HG03135 (cell line): ENCODE measurements at regions not wholly inside any gene's neighbourhood (a gene's known extent, or its start where the extent isn't known, plus 50 kb on each side); places are given as distances from the start of the nearest gene placed in this dataset.

Experiments used
- ATAC-seq: cut with Tn5 transposase; IDR thresholded peaks from one replicate; pipeline ENCODE4 v1.9.1; 2021; ENCODE audit warnings: mild to moderate bottlenecking, moderate library complexity; ENCODE audit not compliant: unreplicated experiment

DNA sequence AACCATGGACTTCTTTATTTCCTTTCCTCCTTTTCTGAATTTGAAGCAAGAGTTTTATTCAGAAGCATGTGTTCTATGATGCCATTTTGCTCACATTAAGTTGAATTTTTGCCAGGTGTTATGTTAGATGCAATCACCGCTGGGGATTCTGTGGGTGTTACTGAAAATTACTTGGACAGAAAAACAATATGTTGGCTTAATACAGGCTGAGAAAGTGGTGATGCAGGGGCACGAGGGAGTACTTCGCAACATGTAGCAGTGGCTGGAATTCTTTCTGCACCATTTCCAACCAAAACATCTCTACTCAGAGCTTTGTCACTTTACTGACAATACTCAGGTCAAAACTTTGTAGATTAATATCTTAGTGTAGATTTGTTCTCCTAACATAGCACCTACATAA lies 109.2 kb upstream of the PCDH18 start:
- ATAC-seq: no peak

DNA sequence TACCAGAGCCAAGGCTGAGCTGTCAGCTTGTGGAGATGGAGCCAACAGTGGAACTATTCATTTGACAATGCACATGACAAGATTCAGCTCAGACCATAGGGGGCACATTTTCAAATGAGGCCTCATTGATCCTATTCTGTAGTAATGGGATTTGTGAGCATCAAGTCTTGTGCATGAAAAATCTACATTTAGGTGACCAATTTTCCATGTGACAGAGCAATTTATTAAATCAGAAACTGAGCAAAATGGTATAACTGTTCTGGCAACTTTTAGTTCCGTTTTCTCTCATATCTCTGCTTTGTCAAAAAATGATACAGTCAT lies 108.5 kb upstream of the PCDH18 start:
- no peak for ATAC-seq

DNA sequence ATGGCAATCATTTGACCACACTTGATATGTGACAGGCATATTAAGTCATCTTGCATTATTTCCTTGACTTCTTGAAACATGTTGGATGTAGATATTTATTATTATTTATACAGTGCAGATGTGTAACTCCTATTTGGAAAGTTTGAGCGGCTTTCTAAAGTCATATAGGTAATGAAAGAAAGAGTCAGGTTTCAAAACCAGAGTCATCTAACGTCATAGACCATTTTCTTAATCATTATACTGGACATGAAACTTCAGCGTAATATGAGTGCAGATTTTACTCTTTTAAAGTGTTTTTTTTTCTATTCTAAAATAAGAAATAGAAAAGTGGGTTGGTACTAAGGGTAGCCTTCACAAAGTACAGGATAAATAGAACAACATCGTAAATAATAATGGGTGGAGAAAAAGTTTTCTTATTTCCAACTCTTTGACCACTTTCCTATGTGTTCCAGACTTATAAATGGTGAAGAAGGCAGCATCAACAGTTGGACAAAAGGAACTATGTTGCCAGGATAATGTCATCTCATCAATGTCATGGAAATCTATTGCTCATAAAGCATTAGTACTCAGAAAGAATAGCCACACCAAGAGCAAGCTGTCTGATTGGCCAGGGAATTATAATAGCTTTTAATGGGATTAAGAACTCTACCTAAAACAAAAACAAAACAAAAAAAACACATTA lies 108.0 kb upstream of the PCDH18 start:
- ATAC-seq: no peak

DNA sequence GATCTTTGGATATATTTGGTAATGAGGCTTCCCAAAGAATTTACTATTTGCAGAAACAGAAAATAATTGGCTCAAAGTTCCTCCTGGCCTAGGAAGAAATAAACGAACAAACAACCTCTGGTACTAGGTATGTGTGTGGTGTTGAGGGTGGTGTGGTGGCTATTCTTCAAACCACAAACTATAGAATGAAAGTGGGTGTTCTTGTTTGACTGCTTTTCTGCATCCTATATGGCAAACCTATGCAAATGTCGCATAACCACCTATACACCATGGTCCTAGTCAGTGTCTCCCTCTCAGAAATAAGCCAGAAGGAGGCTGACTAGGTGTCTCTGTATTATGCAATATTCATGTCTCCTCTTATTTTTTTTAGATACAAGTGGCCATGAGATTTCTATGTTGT lies 106.6 kb upstream of the PCDH18 start:
- no peak for ATAC-seq

DNA sequence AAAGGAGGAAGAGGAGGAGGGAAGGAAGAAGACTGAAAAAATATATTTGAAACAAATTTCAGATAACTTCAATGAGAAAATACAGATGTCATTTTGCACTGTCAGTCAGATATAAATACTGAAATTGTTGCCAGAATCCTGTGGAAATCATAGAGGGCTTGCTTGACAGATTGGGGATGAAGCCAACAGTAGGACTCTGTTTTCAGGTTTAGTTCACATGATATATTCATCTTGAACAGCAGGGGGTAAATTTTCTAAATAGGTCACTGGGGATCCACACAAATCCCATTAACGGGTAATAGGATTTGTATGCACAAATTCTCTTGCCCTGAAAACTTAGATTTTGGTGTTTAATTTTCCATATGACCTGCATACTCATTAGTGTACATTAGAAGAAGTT lies 103.3 kb upstream of the PCDH18 start:
- no peak for ATAC-seq

DNA sequence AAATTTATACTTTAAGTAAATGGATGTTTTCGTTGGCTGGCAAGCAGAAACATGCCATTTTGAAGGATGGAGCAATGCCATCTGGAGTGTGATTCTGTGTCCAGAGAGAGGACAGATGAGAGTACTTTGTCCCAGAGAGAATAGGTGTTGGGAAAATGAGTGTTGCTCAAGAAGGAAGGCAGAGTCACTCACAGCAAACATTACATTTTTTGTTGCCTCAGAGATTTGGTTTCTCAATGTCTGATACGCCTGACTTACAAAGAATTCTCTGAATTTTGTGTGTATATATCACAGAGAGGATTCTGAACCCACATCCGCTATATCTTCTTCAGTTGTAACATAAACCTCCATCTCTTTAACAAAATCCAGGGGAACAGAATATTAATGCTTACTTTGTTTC lies 102.8 kb upstream of the PCDH18 start:
- no peak for ATAC-seq

DNA sequence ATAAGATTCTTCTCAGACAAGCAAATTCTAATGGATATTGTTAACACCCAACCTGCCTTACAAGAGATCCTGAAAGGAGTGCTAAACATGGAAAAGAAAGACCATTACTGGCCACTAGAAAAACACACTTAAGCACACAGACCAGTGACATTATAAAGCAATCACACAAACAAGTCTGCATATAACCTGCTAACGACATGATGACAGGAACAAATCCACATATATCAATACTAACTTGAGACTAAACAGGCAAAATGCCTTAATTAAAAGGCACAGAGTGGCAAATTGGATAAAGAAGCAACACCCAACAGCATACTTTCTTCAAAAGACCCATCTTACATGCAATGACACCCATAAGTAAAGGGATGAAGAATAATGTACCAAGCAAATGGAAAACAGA lies 100.5 kb upstream of the PCDH18 start:
- no peak for ATAC-seq

DNA sequence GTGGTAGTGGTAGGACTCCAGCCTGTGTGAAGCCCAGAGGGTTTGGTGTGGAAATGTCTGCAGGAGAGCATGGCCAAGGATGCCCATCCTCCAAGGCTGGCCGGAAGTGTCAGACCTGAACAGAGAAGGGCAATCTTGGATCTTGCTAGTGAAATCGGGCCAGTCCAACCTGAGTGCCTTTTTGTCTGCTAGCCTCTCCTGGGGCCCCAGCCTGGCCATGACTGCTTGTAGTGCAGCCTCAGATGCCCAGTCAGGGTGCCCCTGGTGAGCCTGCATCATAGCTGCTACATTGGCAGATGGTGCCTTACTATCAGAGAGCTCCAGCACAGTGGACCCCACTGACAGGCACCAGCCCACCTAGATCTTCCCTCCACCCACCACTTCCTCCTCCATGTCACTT lies 99.3 kb upstream of the PCDH18 start:
- no peak for ATAC-seq

DNA sequence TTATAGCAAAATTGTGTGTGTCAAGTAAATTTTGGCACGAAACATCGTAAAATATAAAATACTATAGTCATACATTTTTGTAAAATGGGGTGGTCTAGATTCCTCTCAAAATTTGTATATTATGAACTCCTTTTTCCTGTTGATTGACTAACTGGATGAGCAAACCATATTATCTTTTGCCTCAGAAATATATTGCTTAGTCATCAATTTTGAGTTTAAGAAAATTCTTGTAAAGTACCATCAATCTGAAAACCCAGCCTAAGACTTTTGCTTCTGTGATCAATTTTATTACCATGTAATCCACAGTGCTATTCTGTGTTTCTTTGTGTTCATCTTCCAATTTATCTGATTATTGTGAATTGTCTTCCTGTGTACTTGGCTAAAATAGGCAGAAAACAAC lies 98.0 kb upstream of the PCDH18 start:
- no peak for ATAC-seq

DNA sequence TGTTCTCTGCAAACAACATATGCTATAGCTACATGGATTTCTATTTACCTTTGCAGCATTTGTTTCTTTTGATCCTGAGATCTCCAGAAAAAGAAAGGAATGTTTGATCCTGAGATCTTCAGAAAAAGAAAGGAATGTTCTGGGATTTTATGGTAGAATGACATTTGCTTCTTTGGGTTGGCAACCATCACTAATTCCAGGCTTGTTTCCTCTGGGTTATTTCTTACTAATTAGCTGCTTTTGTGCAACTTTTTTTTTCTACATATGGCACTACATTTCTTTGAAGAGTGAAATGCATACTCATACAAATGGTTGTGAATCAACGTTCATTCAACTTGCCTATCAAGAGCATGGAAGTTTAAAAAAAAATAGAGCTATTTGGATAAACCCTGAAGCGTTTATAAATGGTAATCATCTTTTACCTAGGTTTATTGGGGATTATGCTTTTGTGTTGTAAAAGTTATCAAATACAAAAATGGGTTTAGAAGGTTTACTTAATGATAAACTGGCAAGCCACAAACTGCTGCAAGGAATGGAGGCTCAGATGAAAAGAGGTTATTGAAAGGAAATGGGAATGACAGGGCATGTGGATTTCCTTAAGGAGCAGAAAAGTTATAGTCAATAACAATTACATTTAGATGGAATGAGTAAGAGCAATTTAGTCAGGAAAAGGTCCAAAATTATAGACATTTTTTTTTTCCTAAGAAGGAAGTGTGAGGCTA lies 95.6 kb upstream of the PCDH18 start:
- ATAC-seq: no peak

DNA sequence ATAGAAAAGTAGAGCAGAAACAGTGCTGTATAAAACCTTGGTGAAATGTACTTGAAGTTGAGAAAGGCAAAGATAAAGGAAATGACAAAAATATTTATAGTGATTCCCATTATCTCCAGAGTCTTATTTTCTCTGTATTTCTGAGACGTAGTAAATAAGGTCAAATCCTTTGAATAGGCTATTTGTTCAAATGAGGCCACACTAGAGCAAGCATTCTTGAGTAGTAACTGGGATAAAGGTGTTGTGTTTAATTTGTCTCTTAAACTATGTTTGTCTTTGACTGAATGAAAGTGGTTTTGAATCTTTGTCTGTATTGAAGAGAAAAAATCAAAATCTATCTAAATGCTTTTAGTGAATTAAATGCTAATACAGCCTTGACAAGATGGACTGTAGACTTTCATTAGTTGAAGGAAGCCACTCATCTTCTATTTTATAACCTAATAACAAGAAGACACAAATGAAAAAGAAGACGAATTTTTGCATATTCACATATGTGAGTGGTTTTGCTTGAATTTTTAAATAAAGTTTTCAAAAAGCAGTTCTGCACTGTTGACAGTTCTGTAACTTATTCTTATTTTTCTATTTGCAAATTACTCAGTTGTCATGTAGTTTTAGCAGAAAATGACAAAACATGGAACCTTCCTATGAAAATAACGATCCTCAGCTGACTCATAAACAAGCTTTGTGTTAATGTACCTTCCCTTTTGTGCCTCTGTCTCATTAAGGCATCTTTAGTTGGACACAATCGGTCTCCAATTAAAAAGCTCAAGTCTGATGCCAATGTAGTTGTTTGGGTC lies 94.8 kb upstream of the PCDH18 start:
- no peak for ATAC-seq

DNA sequence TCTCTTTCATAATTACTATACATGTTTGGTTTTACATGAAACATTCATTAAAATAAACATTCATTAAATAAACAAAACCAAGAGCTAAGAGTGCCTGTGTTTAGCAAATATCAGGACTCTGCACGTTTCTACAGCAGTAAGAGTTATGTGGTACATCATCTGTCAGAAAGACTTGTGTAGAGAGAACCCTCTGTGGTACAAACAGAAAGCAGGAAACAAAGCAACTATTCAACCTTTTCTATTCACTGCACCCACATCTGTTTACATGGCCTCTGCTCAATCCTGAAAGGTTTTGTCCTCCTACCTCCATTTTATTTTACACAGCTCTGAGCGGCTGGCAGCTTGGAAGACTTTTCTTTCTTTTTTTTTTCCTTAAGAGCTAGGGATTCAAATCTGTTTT lies 90.7 kb upstream of the PCDH18 start:
- no peak for ATAC-seq

DNA sequence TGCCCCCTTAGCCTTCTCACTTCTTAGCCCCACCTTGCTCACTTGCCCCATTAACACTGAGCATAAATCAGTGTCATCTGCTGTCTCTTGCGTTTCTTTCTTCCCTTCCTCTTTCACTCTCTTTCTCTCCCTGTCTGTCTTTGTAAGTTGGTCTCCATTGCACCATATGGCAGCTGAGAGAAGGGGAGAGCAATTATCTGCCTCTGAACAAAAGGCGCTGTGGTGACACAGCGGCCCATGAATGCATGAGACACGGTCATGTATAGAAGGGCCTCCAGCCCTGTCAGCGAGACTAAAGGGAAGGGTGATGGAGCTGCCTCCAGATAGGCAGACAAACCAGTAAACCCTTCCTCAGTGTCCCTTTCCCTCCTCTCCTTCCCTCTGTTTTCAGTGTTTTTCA lies 88.8 kb upstream of the PCDH18 start:
- ATAC-seq: no peak

DNA sequence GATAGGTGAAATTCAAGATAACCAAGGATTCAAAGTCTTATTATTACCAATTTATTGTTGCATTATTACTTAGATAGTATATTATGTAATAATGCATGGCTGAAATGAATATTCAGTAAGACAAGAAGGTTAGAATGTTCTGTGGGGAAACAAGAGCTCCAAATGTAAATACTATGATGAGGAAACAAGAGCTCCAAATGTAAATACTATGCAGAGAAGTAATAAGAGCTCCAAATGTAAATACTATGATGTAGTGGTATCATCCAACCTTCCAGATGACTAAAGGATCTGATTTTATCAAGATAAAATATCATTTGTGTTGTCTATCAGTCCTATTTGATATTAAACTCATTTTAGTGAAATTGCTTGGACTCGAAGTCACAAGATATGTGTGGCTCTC lies 82.2 kb upstream of the PCDH18 start:
- no peak for ATAC-seq

DNA sequence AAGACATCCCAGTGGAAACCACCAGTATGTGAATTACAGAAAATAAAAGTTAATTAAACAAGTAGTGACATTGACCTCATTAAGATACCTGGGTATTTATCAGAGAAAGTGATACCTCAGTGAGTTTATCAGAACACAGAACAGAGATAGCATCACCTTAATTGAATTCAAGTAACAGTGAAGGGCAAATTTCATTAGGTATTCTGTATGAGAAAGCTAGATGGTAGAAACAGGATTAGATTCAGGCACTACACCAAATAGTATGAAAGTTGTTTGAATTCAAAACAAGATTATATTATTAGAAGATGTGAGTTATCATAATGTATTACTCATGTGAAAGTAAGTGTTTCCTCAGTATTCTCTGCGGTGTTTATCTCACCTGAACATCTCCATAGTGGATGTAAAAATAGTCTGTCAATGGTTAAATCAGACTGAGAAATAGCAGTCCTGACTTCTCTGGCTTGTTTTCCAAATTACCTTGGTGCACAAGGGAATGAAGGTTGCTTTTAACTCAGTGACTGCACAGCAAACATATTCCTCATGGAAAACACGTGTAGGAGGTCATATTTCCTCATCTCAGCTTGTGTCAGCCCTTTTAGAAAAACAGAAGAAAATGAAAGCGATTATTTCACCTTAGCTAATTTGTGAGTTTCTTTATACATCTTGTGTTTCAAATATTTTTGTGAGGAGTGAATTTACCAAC lies 79.9 kb upstream of the PCDH18 start:
- ATAC-seq: no peak

DNA sequence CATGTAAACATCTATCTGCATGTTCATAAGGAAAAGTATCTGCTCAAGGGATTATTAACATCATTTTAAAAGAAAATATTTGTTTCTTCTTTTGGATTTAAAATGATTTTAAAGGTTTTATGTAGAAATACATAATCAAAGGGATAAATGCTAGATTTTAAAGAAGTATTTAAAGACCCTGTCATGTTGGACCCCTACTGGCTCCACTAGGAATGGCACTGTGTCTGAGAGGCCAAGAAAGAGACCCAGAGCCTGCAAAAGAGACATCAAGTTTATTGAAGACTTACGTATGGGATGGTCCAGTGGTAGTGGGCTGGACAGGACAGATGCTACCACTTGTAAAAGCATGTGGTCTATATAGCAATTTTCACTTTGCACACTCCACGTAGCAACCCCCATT lies 78.7 kb upstream of the PCDH18 start:
- ATAC-seq: no peak

DNA sequence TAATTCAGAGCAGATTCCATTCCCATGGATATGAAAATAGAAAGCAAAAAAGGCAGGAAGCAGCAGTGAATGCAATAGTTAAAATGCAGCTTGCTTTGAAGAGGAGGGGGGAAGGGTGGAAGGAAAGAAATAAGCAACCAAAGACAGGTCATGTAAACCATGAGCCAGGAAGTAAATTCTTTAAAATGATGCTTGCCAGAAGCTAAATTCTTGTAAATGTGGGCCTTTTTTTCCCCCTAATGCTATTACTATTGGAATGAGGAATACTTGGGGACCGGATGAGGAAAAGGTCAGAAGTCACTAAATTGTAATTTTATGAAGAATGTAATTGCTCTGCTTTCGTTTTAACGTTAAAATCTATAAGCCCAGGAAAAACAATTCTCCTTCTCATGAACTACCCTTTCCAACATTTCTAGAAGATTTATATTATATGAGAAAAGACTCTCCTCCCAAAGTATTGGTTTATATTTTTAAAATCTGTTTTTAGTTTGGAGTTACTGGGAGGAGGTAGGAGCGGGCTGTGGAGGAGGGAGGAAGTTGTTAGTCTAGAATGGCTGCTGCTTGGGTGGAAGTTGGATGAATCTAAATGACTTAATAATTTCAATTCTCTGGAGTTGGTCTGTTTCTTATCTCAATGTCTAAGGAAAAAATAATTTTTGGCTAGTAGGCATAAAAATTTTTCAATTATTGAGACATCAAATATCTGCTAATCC lies 77.6 kb upstream of the PCDH18 start:
- no peak for ATAC-seq

DNA sequence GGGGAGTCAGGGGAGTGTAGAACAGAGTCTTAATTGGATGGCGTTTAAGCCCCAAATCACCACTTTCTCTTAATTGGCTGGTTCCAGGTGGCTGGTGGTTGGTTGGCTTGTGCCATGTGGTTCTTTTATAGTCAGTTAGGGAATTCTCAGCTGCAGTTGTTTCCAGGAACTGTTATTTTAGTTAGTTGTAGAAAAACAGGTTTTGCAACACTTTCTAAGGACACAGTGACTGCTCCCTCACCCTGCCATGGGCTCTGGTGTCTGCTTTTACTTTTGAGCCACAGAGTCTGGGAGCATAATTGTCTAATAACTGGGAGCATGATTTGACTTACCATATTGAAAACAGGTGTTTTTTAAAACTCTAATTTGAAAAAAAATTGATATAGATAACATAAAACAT lies 75.8 kb upstream of the PCDH18 start:
- ATAC-seq: no peak

DNA sequence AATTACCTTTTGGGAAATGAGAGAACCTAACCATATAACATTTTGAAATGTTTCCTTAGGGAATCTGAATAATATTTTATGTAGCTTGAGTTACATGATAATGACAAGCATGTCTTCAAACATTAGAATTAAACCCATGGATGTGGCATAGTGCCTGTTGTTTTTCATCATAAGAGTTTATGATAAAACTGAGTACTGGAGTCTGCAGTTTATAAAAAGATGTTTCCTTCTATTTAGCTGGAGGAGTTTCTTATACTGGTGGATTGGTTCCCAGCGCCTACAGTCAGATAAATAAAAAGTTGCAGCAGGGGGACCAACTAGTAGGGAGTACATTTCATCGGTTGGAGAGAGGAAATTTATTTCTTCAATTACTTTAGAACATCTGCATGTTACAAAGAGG lies 70.1 kb upstream of the PCDH18 start:
- no peak for ATAC-seq

DNA sequence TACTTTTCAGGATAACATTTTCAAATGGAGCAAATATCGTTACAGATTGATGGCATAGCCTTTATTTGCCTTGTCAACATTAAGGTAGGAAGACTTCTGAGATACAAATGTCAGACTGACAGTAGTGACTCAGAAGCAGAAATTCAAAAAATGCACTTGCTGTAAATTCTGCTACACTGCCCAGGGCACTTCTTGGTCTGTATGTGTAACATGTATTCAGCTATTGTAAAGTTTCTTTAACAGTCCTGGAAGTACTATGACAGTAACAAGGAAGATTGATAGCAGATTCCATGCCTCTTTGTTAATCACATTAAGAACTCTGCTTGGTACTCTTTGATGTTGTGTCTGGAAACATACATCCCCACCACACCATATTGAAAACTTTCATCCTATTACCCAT lies 69.6 kb upstream of the PCDH18 start:
- ATAC-seq: no peak

DNA sequence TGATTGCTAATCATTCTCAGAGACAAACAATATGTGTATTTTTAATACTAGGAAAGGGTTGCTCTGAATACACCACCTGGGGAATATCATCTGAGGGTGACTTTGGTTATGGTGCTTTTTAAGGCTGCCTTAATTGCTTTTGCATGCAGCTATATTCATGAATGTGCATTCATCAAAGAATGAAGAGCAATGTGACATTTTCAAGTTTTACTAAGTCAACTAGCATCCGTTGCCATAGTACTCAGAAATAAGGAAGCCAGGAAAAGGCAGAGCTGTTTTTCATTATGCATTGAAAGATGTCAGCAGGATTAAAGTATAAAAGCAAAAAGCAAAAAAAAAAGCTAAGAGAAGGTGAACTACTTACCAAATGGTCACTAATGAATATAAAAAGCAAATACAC lies 67.4 kb upstream of the PCDH18 start:
- ATAC-seq: no peak
